GM18951 (cell line): ENCODE measurements at regions not wholly inside any gene's neighbourhood (a gene's known extent, or its start where the extent isn't known, plus 50 kb on each side); places are given as distances from the start of the nearest gene placed in this dataset.

Experiments used
- POLR2A ChIP-seq: IDR thresholded peaks from 4 replicates; pipeline ENCODE4 v1.6.1; 2011; ENCODE audit warnings: mild to moderate bottlenecking; ENCODE audit not compliant: insufficient read length, insufficient read depth; ENCODE audit errors: extremely low read depth
- in situ Hi-C: fragments of 300-500 bp; cut with MboI; formaldehyde crosslinking; loops from one replicate; pipeline ENCODE4 v1.12.0; 2022; ENCODE audit warnings: low sequenced_read_pairs, mixed read lengths, inconsistent platforms; ENCODE audit not compliant: unreplicated experiment

- no peak for TF ChIP-seq POLR2A
- in situ Hi-C loops, result no loop called here
Observed at GRCh38 chr4:95963456-95963855, 123.6 kb downstream of the PDHA2 start.

- in situ Hi-C loops, result no loop called here
- no peak for TF ChIP-seq POLR2A
Observed at GRCh38 chr4:95979961-95980876, 140.3 kb downstream of the PDHA2 start.

- TF ChIP-seq POLR2A, result no peak
- in situ Hi-C loops, result no loop called here
Observed at GRCh38 chr4:95980877-95981360, 141.0 kb downstream of the PDHA2 start.

GRCh38 chr4:95981591-95981990 lies 141.7 kb downstream of the PDHA2 start:
- TF ChIP-seq POLR2A, result no peak
- in situ Hi-C loops, result no loop called here

GRCh38 chr4:95982516-95982915 lies 142.6 kb downstream of the PDHA2 start:
- no peak for TF ChIP-seq POLR2A
- in situ Hi-C loops, result no loop called here

GRCh38 chr4:95984081-95984480 lies 144.2 kb downstream of the PDHA2 start:
- TF ChIP-seq POLR2A, result no peak
- in situ Hi-C loops, result no loop called here

GRCh38 chr4:95985051-95985450 lies 145.2 kb downstream of the PDHA2 start:
- TF ChIP-seq POLR2A, result no peak
- in situ Hi-C loops, result no loop called here

- in situ Hi-C loops, result no loop called here
- TF ChIP-seq POLR2A, result no peak
Observed at GRCh38 chr4:95985791-95986550, 146.1 kb downstream of the PDHA2 start.

GRCh38 chr4:95987851-95988250 lies 148.0 kb downstream of the PDHA2 start:
- in situ Hi-C loops, result no loop called here
- TF ChIP-seq POLR2A, result no peak

- in situ Hi-C loops, result no loop called here
- TF ChIP-seq POLR2A, result no peak
Observed at GRCh38 chr4:95998311-95998710, 158.4 kb downstream of the PDHA2 start.

- in situ Hi-C loops, result no loop called here
- no peak for TF ChIP-seq POLR2A
Observed at GRCh38 chr4:96003951-96004740, 164.3 kb downstream of the PDHA2 start.

- in situ Hi-C loops, result no loop called here
- TF ChIP-seq POLR2A, result no peak
Observed at GRCh38 chr4:96009427-96010119, 169.7 kb downstream of the PDHA2 start.
